Brain microvascular endothelial cell (primary cell): ENCODE measurements at regions not wholly inside any gene's neighbourhood (a gene's known extent, or its start where the extent isn't known, plus 50 kb on each side); places are given as distances from the start of the nearest gene placed in this dataset.

ENCODE experiments used
- DNase-seq: peaks from one replicate; pipeline ENCODE4 v3.0.0-alpha.2; 2020
- H3K27ac ChIP-seq: fragments of 250-450 bp; sonication (Bioruptor Pico); 2 replicates; pipeline ENCODE4 v1.5.1; 2020; ENCODE audit warnings: mild to moderate bottlenecking, moderate library complexity
- H3K27me3 ChIP-seq: fragments of 250-450 bp; sonication (Bioruptor Pico); replicated peaks from 2 replicates; pipeline ENCODE4 v1.5.1; 2020; ENCODE audit warnings: mild to moderate bottlenecking
- H3K36me3 ChIP-seq: fragments of 250-450 bp; sonication (Bioruptor Pico); replicated peaks from 2 replicates; pipeline ENCODE4 v1.5.1; 2020; ENCODE audit warnings: mild to moderate bottlenecking
- H3K4me3 ChIP-seq: 2 replicates; pipeline ENCODE4 v1.5.1; 2011; ENCODE audit warnings: low read depth, mild to moderate bottlenecking, control low read depth, low read length, moderate library complexity
- in situ Hi-C: cut with HindIII; loops from 2 replicates; pipeline ENCODE4 v1.10.0; 2017; ENCODE audit warnings: low sequenced_read_pairs, low pct_ligation_motif_present
- TF ChIP-seq, protein P1 (sequence below): IDR thresholded peaks from 2 replicates; pipeline ENCODE4 v1.5.1; 2011; ENCODE audit warnings: low read depth, mild to moderate bottlenecking, moderate library complexity, low read length, control low read depth, inconsistent platforms; ENCODE audit errors: missing control alignments

DNA sequence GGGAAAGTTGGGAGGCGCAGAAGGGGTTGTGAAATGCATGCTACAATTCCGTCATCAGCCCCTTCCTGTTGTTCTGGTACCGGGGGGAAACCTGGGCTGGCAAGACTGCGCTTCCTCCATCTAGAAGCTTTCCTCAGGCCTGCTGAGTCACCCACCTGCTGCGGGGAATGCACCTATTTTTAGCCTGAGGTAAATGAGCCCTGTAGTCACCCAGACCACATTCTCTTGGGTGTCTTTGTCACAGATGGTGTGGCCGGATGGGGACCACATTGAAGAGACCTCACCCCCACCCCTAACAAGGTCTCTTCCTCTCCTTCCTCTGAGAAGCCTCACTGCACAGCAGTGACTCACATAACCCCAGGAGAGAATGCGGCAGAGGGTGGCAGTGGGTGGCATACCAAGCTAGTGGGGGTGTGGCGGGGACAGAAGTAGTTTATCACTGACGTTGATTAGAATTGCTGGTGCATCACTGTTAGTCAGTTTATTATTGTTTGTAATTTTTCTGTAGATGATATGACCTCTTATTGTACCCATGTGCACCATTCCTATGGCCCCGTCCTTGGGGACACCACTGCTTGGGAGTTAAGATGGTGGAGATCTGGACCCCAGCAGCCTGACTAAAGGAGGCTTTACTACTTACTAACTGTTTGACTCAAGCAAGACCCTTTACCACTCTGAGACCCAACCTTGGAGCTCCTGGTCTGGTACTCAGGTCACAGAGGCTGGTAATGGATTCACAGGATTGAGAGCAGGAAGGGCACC, 83.0 kb upstream of the DUSP5 start:
- no peaks in the 10 kb centered on the region for H3K27me3 ChIP-seq
- peak overlapping the region; percentile 62 for H3K27ac ChIP-seq
- TF ChIP-seq, protein P1, sequence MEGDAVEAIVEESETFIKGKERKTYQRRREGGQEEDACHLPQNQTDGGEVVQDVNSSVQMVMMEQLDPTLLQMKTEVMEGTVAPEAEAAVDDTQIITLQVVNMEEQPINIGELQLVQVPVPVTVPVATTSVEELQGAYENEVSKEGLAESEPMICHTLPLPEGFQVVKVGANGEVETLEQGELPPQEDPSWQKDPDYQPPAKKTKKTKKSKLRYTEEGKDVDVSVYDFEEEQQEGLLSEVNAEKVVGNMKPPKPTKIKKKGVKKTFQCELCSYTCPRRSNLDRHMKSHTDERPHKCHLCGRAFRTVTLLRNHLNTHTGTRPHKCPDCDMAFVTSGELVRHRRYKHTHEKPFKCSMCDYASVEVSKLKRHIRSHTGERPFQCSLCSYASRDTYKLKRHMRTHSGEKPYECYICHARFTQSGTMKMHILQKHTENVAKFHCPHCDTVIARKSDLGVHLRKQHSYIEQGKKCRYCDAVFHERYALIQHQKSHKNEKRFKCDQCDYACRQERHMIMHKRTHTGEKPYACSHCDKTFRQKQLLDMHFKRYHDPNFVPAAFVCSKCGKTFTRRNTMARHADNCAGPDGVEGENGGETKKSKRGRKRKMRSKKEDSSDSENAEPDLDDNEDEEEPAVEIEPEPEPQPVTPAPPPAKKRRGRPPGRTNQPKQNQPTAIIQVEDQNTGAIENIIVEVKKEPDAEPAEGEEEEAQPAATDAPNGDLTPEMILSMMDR, result no peak
- H3K4me3 ChIP-seq, result no peak overlapping the region
- peak; percentile 40 for DNase-seq
- in situ Hi-C loops, result no loop called here
- H3K36me3 ChIP-seq, result no peaks in the 10 kb centered on the region

DNA sequence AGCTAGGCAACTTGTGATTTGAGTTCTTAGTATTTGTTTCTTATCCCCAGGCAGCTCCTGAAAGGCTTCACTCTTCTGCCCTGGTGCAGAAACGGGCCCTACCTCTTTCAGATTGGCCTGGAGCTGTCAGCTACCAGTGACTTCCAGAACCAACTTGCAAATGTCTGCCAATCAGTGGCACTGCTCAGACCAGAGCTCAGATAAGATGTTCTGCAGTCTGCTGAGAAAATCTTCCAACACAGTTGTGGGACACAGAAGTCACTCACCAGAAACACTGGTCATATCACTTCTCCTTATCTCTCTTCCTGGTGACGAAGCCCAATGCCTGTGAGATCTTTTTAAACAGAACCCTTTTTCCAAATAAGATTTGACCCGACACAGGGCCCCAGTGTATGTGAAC, 81.9 kb upstream of the DUSP5 start:
- no peak for DNase-seq
- in situ Hi-C loops, result no loop called here
- Histone ChIP-seq H3K27me3 (no peaks in the 10 kb centered on the region), H3K4me3 (no peak overlapping the region), H3K36me3 (no peaks in the 10 kb centered on the region), H3K27ac (no peak overlapping the region)
- TF ChIP-seq, protein P1, result no peak

DNA sequence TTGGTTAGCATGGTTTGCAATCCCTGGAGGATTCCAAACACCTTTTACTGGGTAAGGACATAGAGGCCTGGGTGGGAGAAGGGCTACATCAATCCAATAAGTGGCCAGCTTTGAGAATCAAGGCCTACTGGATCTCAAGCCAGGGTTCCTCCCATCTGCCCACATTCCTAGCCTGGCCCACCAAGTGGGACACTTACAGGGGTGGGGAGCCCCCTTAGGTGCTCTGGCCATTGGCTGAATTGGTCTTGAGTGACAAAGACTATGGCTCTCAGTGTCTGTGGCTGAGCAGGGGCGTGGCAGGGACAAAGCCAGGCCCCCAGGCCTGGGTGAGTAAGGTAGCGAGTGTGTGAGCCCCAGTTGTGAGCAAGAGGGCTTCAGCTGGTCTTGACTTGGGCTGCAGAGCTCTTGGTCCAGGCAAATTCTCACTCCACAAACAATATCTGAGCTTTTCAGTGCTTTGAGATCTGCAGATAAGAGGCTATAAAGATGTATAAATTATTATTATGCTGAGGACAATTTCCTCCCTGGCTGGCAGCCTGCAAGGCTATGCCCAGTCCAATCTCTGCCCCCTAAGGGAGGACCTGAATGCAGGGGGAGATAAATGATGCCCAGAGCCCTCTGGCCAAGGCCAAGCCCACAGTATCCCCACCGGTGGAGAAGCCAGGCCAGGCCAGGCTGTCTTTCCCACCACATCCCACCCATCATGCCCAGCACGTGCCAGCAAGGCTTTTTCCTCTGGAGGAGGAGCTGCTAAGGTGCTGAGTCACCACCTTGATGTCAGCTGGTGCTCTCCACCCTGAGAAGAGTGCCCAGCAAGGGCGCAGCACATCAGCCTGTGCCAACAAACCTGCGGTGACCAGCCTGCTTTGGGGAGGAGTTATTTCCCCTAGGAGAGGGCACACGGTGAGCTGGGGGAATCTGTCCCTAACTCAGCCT, 80.7 kb upstream of the DUSP5 start:
- H3K27me3 ChIP-seq, result no peaks in the 10 kb centered on the region
- H3K36me3 ChIP-seq, result no peaks in the 10 kb centered on the region
- H3K4me3 ChIP-seq, result no peak overlapping the region
- TF ChIP-seq, protein P1, result no peak
- DNase-seq, result no peak
- no peak overlapping the region for H3K27ac ChIP-seq
- in situ Hi-C loops, result no loop called here

DNA sequence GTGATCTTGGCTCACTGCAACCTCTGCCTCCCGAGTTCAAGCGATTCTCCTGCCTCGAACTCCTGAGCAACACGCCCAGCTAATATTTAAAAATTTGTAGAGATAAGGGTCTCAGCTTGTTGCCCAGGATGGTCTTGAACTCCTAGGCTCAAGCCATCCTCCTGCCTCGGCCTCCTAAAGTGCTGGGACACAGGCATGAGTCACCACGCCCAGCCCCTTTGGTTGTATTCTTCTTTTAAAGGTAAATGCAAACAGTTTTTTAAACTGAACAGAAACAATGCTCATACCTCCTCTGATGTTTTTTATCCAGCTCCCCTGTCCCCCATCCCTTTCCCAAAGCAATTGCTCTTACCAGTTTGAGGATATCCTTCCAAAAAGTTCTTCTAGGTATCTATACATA, 79.5 kb upstream of the DUSP5 start:
- Histone ChIP-seq H3K4me3 (no peak overlapping the region), H3K27ac (no peak overlapping the region), H3K27me3 (no peaks in the 10 kb centered on the region), H3K36me3 (no peaks in the 10 kb centered on the region)
- TF ChIP-seq, protein P1, result no peak
- in situ Hi-C loops, result no loop called here
- DNase-seq, result no peak

DNA sequence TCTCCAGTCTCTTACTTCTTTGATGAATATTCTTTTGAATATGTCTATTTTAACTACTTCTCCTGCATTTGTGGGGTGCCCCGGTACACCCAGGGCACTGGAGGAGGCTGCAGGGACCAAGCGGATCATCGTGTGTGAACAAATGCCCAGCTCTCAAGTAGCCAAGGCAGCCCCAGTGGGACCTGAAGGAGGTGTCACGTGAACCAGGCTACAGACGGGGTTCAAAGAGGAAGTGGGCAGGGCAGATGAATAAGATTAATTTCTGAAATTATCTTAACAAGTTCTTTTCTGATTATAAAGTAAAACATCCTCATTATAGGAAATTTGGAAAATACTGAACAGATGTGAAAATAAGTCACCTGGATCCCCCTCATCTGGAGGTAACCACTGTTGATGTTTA, 78.4 kb upstream of the DUSP5 start:
- no peak for DNase-seq
- Histone ChIP-seq H3K27ac (no peak overlapping the region), H3K4me3 (no peak overlapping the region), H3K27me3 (no peaks in the 10 kb centered on the region), H3K36me3 (no peaks in the 10 kb centered on the region)
- TF ChIP-seq, protein P1, result no peak
- in situ Hi-C loops, result no loop called here
